HCT116 (cell line): ENCODE measurements at regions not wholly inside any gene's neighbourhood (a gene's known extent, or its start where the extent isn't known, plus 50 kb on each side); places are given as distances from the start of the nearest gene placed in this dataset.

Experiments
- ATAC-seq: fragments of 200-7000 bp; cut with Tn5 transposase; 2 replicates; pipeline ENCODE4 v1.9.1; 2020; ENCODE audit warnings: mild to moderate bottlenecking, moderate library complexity
- BruUV-seq: library from RNA; stranded (reverse); fragments of 400-500 nt; replicated peaks from 2 replicates; lab custom pipeline; 2021; lab: Mats Ljungman, UMichigan
- CTCF ChIA-PET: fragments of 300-600 bp; sonication (Branson Sonifier 250); formaldehyde crosslinking; loops from one replicate; lab custom pipeline; 2021; ENCODE audit warnings: antibody characterized with exemption; lab: Charles Lee
- POLR2A ChIA-PET: fragments of 300-600, 350-600 bp; sonication (Branson Sonifier 250); formaldehyde crosslinking; loops from one replicate; lab custom pipeline; 2021; ENCODE audit warnings: antibody characterized with exemption; lab: Charles Lee
- RAD21 ChIA-PET, 2 experiments: fragments of 300-600 bp; sonication (Branson Sonifier 250); formaldehyde crosslinking; loops; one replicate each; lab custom pipeline; 2023; ENCODE audit warnings: low total read pairs in 2 of 2; ENCODE audit not compliant: uncharacterized antibody in 2 of 2, unreplicated experiment in 2 of 2, low non-redundant PET in 1 of 2; lab: Charles Lee
- DNase-seq: peaks from one replicate; pipeline ENCODE4 v3.0.0-alpha.2; 2010; ENCODE audit warnings: low read depth, low spot score
- H2AFZ ChIP-seq: fragments of 200-600 bp; shearing (Covaris generic), sonication (generic); 2 replicates; pipeline ENCODE4 v1.6.1; 2017; ENCODE audit warnings: low read depth, mixed run types, mixed read lengths, antibody characterized with exemption, low read length; ENCODE audit not compliant: poor library complexity, severe bottlenecking
- H3K27ac ChIP-seq: 2 replicates; pipeline ENCODE4 v1.5.1; 2012; ENCODE audit warnings: low read depth, low read length
- H3K27me3 ChIP-seq: fragments of 200-600 bp; sonication (generic); 2 replicates; pipeline ENCODE4 v1.6.1; 2016; ENCODE audit warnings: mixed run types, low read length, mixed read lengths; ENCODE audit not compliant: insufficient read depth
- H3K36me3 ChIP-seq, 2 experiments: fragments of 200-500 bp in 1 of 2; fragments of 200-600 bp in 1 of 2; sonication (Bioruptor generic) in 1 of 2; sonication (generic) in 1 of 2; 2 replicates each; pipeline versions ENCODE4 v1.5.1 to v1.6.1; 2014 to 2016; ENCODE audit warnings: low read length in 2 of 2, inconsistent platforms in 1 of 2, mixed read lengths in 1 of 2, mixed run types in 1 of 2; ENCODE audit not compliant: insufficient read depth in 2 of 2, control insufficient read depth in 1 of 2
- H3K4me1 ChIP-seq, 2 experiments: fragments of 200-600 bp in 1 of 2; sonication (generic) in 1 of 2; 2 replicates each; pipeline versions ENCODE4 v1.5.1 to v1.6.1; 2012 to 2017; ENCODE audit warnings: low read length in 2 of 2, inconsistent platforms in 1 of 2, mild to moderate bottlenecking in 1 of 2, mixed read lengths in 1 of 2, mixed run types in 1 of 2, moderate library complexity in 1 of 2; ENCODE audit not compliant: insufficient read depth in 2 of 2, control insufficient read depth in 1 of 2
- H3K4me2 ChIP-seq: fragments of 200-600 bp; sonication (generic); 2 replicates; pipeline ENCODE4 v1.6.1; 2017; ENCODE audit warnings: mixed run types, low read length, mixed read lengths
- H3K4me3 ChIP-seq, 2 experiments: fragments of 200-600 bp in 1 of 2; sonication (generic) in 1 of 2; replicated peaks in 1 of 2; 2 replicates each; pipeline ENCODE4 v1.5.1; 2011 to 2016; ENCODE audit warnings: low read length in 2 of 2, control low read depth in 1 of 2, low read depth in 1 of 2, mild to moderate bottlenecking in 1 of 2, mixed read lengths in 1 of 2, mixed run types in 1 of 2
- H3K79me2 ChIP-seq: fragments of 200-600 bp; sonication (generic); 2 replicates; pipeline ENCODE4 v1.6.1; 2017; ENCODE audit warnings: mild to moderate bottlenecking, mixed run types, low read length, moderate library complexity, mixed read lengths; ENCODE audit not compliant: insufficient read depth
- H3K9ac ChIP-seq: fragments of 200-600 bp; sonication (generic); 2 replicates; pipeline ENCODE4 v1.6.1; 2016; ENCODE audit warnings: low read length, mixed read lengths
- H3K9me2 ChIP-seq: fragments of 200-600 bp; sonication (generic), shearing (Covaris generic); 2 replicates; pipeline ENCODE4 v1.6.1; 2017; ENCODE audit warnings: mixed run types, mild to moderate bottlenecking, moderate library complexity; ENCODE audit not compliant: insufficient read depth
- H3K9me3 ChIP-seq, 2 experiments: fragments of 200-500 bp in 1 of 2; fragments of 200-600 bp in 1 of 2; sonication (Bioruptor generic) in 1 of 2; sonication (generic) in 1 of 2; 2 replicates each; pipeline ENCODE4 v1.6.1; 2014 to 2017; ENCODE audit warnings: low read length in 2 of 2, mixed read lengths in 2 of 2, inconsistent platforms in 1 of 2, low read depth in 1 of 2, mild to moderate bottlenecking in 1 of 2, mixed run types in 1 of 2, moderate library complexity in 1 of 2; ENCODE audit not compliant: control insufficient read depth in 1 of 2, insufficient read depth in 1 of 2
- H4K20me1 ChIP-seq: fragments of 200-600 bp; sonication (generic), shearing (Covaris generic); 2 replicates; pipeline ENCODE4 v1.6.1; 2017; ENCODE audit warnings: mixed run types, mild to moderate bottlenecking, moderate library complexity; ENCODE audit not compliant: insufficient read depth
- CBX3 ChIP-seq: IDR thresholded peaks from 2 replicates; pipeline ENCODE4 v1.6.1; 2012; ENCODE audit warnings: low read depth
- CEBPB ChIP-seq: IDR thresholded peaks from 2 replicates; pipeline ENCODE4 v1.6.1; 2012; ENCODE audit warnings: low read depth
- EGR1 ChIP-seq: IDR thresholded peaks from 2 replicates; pipeline ENCODE4 v1.6.1; 2012; ENCODE audit warnings: low read depth
- ELF1 ChIP-seq: IDR thresholded peaks from 2 replicates; pipeline ENCODE4 v1.6.1; 2012; ENCODE audit warnings: low read depth, borderline replicate concordance
- EZH2 ChIP-seq: fragments of 200-600 bp; sonication (generic); IDR thresholded peaks from 2 replicates; pipeline ENCODE4 v1.6.1; 2017; ENCODE audit warnings: antibody characterized with exemption, mixed run types
- EZH2phosphoT487 ChIP-seq: fragments of 200-600 bp; IDR thresholded peaks from 2 replicates; pipeline ENCODE4 v1.6.1; 2018; ENCODE audit warnings: antibody characterized with exemption, borderline replicate concordance
- JUND ChIP-seq: IDR thresholded peaks from 2 replicates; pipeline ENCODE4 v1.6.1; 2012
- POLR2A ChIP-seq: IDR thresholded peaks from 2 replicates; pipeline ENCODE4 v1.7.0; 2011; ENCODE audit warnings: borderline replicate concordance; ENCODE audit not compliant: insufficient read depth, insufficient read length; ENCODE audit errors: extremely low read depth
- POLR2AphosphoS5 ChIP-seq: IDR thresholded peaks from 2 replicates; pipeline ENCODE4 v1.6.1; 2011; ENCODE audit warnings: mild to moderate bottlenecking, low read depth, low read length, moderate library complexity
- RAD21 ChIP-seq: IDR thresholded peaks from 2 replicates; pipeline ENCODE4 v1.6.1; 2012; ENCODE audit warnings: low read depth, mild to moderate bottlenecking
- SIN3A ChIP-seq: IDR thresholded peaks from 2 replicates; pipeline ENCODE4 v1.6.1; 2012; ENCODE audit warnings: low read depth
- SP1 ChIP-seq: IDR thresholded peaks from 2 replicates; pipeline ENCODE4 v1.6.1; 2012; ENCODE audit warnings: low read depth
- TCF7L2 ChIP-seq: IDR thresholded peaks from 2 replicates; pipeline ENCODE4 v1.7.0; 2011; ENCODE audit warnings: borderline replicate concordance, inconsistent platforms; ENCODE audit not compliant: insufficient read depth, insufficient read length; ENCODE audit errors: extremely low read depth
- YY1 ChIP-seq: IDR thresholded peaks from 2 replicates; pipeline ENCODE4 v1.6.1; 2011; ENCODE audit warnings: low read length, low read depth, moderate library complexity, mild to moderate bottlenecking; ENCODE audit not compliant: insufficient replicate concordance; ENCODE audit errors: extremely low read depth
- ZFX ChIP-seq: fragments of 450-650 bp; IDR thresholded peaks from 2 replicates; pipeline ENCODE4 v1.6.1; 2017
- ZNF274 ChIP-seq: fragments of 200-500 bp; sonication (Bioruptor generic); IDR thresholded peaks from 2 replicates; pipeline ENCODE4 v1.6.1; 2014; ENCODE audit warnings: mild to moderate bottlenecking, low read depth, low read length, inconsistent platforms
- intact Hi-C: fragments of 100-400 bp; cut with micrococcal nuclease; formaldehyde crosslinking; loops from 2 replicates; pipeline ENCODE4 v1.10.0; 2022
- TF ChIP-seq, protein P1 (sequence below): IDR thresholded peaks from 2 replicates; pipeline ENCODE4 v1.6.1; 2012
- TF ChIP-seq, protein P2 (sequence below): IDR thresholded peaks from 2 replicates; pipeline ENCODE4 v1.6.1; 2011; ENCODE audit warnings: mild to moderate bottlenecking, low read length, moderate library complexity; ENCODE audit not compliant: insufficient replicate concordance; ENCODE audit errors: extremely low read depth
- TF ChIP-seq, protein P3 (sequence below): IDR thresholded peaks from 2 replicates; pipeline ENCODE4 v1.6.1; 2012

DNA sequence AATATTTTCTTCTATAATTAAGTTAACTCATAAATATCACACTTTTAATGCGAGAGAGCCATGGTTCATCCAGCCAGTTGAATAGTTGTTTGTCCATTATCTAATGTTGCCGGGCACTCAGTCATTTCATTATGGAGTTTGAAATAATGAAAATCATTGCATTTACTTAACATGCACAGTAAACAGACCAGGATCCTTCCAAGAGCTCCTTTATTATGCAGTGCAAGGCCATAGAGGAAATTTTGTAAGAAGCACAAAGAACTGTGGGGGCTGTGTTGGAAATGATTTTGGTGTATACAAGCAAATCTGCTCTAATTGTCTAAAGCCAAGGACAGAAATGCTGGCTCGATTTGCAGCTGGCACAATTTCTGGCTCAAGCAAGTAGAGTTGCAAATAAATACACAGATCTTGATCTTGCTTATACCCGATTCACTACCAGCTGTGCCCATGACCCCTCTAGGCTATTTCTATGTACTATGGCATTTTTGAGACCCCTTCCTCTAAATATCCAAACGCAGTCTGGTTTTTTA lies 400.3 kb upstream of the HNRNPA3 start:
- Histone ChIP-seq H3K4me3 (no peak overlapping the region), H3K4me2 (no peak overlapping the region), H3K9me3 (no peaks in the 10 kb centered on the region), H2AFZ (no peak overlapping the region), H3K4me1 (no peaks in the 10 kb centered on the region), H3K27me3 (0 out of 2 replicates have a peak, but pooled peaks cover 15% of the 10 kb centered on the region), H4K20me1 (no peaks in the 10 kb centered on the region), H3K36me3 (no peaks in the 10 kb centered on the region), H3K27ac (no peak overlapping the region), H3K79me2 (no peaks in the 10 kb centered on the region), H3K9me2 (no peaks in the 10 kb centered on the region), H3K9ac (no peak overlapping the region)
- BruUV-seq = no TSS peak
- RAD21 ChIA-PET = no interaction called here
- no peak for ATAC-seq
- POLR2A ChIA-PET = no interaction called here
- no peak for TF ChIP-seq SP1
- TF ChIP-seq EGR1 = no peak
- no peak for TF ChIP-seq CEBPB
- TF ChIP-seq RAD21 = no peak
- TF ChIP-seq, protein P1, sequence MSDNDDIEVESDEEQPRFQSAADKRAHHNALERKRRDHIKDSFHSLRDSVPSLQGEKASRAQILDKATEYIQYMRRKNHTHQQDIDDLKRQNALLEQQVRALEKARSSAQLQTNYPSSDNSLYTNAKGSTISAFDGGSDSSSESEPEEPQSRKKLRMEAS = no peak
- no peak for TF ChIP-seq EZH2
- TF ChIP-seq EZH2phosphoT487 = no peak
- no peak for TF ChIP-seq ELF1
- TF ChIP-seq ZFX = no peak
- no peak for TF ChIP-seq JUND
- CTCF ChIA-PET = interaction anchor here (1.7 kb wide), 1 partner anchor 158 kb away, joined by 7 read pairs; no protein-coding TSS in a partner anchor
- DNase-seq = no peak
- intact Hi-C loops = loop anchor here (5.0 to 10.0 kb wide), 2 partner anchors 335 to 358 kb away; no protein-coding TSS in a partner anchor

DNA sequence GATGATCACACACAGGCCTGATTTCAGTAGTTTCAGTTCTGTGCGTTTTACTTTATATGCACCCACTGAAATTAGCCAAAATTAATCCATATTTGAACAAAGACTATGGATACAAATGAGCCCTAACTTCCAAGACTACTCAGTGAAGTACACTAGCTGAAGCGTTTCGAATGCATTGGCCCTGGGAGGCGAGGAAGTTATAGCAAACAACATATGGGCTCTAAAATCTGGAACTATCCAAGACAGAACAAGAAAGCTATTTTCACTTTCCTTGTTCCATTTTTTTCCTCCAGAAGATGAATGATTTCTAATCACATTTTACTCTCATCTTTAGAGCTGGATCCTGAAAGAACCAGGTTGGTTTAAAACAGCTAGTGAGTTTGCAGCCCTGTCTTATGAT lies 399.4 kb upstream of the HNRNPA3 start:
- DNase-seq (no peak), ATAC-seq (no peak)
- no peaks in the 10 kb centered on the region for H4K20me1 ChIP-seq
- BruUV-seq = no TSS peak
- intact Hi-C loops = loop anchor here (5.0 to 10.0 kb wide), 2 partner anchors 334 to 358 kb away; no protein-coding TSS in a partner anchor
- no peak overlapping the region for H3K4me2 ChIP-seq
- POLR2A ChIA-PET = no interaction called here
- no peak overlapping the region for H3K27ac ChIP-seq
- TF ChIP-seq, protein P2, sequence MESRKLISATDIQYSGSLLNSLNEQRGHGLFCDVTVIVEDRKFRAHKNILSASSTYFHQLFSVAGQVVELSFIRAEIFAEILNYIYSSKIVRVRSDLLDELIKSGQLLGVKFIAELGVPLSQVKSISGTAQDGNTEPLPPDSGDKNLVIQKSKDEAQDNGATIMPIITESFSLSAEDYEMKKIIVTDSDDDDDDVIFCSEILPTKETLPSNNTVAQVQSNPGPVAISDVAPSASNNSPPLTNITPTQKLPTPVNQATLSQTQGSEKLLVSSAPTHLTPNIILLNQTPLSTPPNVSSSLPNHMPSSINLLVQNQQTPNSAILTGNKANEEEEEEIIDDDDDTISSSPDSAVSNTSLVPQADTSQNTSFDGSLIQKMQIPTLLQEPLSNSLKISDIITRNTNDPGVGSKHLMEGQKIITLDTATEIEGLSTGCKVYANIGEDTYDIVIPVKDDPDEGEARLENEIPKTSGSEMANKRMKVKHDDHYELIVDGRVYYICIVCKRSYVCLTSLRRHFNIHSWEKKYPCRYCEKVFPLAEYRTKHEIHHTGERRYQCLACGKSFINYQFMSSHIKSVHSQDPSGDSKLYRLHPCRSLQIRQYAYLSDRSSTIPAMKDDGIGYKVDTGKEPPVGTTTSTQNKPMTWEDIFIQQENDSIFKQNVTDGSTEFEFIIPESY = no peak
- TF ChIP-seq POLR2AphosphoS5 (no peak), TCF7L2 (no peak), POLR2A (no peak), EZH2 (no peak), ZNF274 (no peak), ZFX (no peak), SIN3A (no peak), YY1 (no peak), SP1 (no peak), RAD21 (no peak), CBX3 (no peak)
- TF ChIP-seq, protein P3, sequence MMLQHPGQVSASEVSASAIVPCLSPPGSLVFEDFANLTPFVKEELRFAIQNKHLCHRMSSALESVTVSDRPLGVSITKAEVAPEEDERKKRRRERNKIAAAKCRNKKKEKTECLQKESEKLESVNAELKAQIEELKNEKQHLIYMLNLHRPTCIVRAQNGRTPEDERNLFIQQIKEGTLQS = no peak
- TF ChIP-seq, all 23 proteins: peak for 0
- CTCF ChIA-PET = interaction anchor here (1.6 to 1.7 kb wide), 2 partner anchors 159 to 161 kb away, joined by 7 to 12 read pairs; no protein-coding TSS in a partner anchor
- 0 out of 2 replicates have a peak, but pooled peaks cover 8% of the 10 kb centered on the region for H3K27me3 ChIP-seq
- no peaks in the 10 kb centered on the region for H3K9me3 ChIP-seq
- no peaks in the 10 kb centered on the region for H3K9me2 ChIP-seq
- H2AFZ ChIP-seq = no peak overlapping the region
- no peak overlapping the region for H3K4me3 ChIP-seq
- H3K9ac ChIP-seq = no peak overlapping the region
- no peaks in the 10 kb centered on the region for H3K79me2 ChIP-seq
- H3K36me3 ChIP-seq = no peaks in the 10 kb centered on the region
- RAD21 ChIA-PET = no interaction called here
- no peaks in the 10 kb centered on the region for H3K4me1 ChIP-seq
